Stimulated activated CD8-positive, alpha-beta memory T cell treated with anti-CD3 and anti-CD28 coated beads, Interleukin-4, amount 100 ng/mL, for 4 hours (primary cell): ENCODE measurements at regions not wholly inside any gene's neighbourhood (a gene's known extent, or its start where the extent isn't known, plus 50 kb on each side); places are given as distances from the start of the nearest gene placed in this dataset.

Source experiments
- DNase-seq, 2 donors: peaks; one replicate each; pipeline ENCODE4 v3.0.0-alpha.2; 2020; ENCODE audit warnings: low read depth in 2 of 2, low spot score in 1 of 2

DNA sequence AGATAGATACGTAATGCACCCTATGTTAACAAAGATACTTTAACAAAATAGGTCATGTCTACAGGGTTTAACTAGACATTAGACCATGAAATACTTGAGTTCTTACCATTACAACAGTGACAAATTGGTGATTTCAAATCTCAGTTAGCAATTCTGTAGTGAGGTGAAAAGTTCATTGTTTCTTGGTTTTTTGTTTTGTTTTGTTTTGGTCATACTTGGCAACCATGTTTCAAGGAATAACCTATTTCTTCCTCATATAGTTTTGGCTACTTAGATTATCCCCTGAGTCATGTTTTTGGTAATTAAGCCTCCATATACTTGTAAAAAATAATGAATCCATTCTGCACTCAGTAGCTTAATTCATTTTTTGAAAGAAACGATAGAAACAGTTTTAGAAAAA is 1200.4 kb downstream of the DIAPH3 start:
- no peak for DNase-seq

DNA sequence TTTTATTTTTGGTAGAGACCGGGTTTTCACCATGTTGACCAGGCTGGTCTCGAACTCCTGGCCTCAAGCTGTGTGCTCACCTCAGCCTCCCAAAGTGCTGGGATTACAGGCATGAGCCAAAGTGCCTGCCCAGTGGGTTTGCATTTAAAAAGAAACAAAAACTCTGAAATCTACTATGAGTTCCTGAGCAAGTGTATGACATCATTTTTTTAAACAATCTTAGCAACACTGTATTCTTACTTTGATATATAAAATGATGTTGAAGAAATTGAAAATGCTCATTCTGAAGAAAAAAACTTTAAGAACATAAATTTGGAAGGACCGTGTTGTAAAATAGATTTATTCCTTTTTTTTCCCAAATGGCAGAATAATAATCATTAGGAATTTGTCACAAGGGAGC is 1199.7 kb downstream of the DIAPH3 start:
- no peak for DNase-seq

DNA sequence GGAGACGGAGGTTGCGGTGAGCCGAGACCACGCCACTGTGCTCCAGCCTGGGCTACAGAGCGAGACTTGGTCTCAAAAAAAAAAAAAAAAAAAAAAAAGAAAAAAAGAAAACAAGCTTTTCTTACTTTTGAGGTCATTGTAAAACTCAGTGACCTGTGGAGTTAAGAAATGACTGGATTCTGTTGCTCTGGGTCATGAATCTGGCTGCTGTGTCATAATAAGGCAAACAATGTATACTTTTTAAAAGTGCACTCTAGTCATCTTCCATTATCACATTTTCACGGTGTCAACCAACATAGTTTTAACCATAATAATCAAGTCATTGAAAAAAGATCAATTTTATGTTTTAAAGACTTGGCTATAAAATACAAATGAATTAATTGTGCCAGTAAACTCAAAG is 1186.6 kb downstream of the DIAPH3 start:
- no peak for DNase-seq

DNA sequence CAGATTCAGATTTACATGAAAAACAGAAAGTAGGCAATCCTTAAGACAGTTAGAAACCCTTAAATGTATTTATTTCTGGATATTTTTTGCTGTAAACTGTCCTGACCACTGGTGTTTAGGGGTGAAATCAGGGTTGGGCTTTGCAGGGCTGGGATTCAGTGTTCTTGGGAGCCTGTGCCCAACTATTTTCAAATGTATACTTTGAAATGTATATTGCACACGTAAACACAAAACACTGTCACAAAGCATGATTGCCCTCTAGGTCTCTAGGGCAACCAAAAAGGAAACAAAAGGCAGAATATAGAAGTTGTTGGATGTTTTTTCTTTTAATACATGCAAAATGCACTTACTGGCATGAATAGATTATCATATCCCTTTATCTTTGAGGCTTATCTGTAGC is 1185.4 kb downstream of the DIAPH3 start:
- DNase-seq = no peak

DNA sequence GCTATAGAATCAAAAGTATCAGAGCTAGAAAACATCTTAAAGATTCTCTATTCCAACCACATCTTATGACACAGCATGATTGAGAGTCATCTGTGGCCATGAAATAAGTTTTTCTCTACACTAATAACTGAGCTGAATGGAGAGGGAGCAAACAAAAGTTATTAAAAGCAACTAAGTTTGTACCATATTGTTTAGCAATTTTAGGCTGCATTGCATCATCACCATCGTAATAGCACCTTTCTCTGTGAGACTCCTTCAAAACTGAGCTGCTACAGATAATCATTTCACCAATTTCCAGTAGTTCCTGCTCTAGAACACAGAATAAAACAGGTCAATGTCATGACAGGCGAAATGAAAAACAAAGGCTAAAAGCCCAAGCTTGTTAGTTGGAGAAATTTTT is 1183.9 kb downstream of the DIAPH3 start:
- no peak for DNase-seq

- no peak for DNase-seq
These were observed 1177.9 kb downstream of the DIAPH3 start for GRCh38 chr13:58985845-58986244.

DNA sequence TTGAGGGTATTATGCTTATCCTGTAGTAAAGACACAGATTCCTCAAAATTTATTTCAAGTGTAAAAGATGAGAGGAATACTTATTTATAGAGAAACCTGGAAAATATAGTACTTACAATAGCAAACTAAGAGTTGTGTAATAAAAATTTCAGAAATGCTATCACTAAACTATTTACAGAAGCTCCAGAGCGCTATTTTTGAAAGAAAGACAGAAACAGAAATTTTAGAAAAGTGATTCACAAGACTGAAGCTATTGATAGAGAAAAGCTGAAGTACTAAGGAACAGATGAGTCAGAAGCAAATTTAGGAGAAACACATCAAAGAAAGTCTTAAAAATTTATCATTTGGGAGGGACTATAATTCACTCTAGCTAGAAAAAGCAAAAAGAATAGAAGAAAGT is 1174.2 kb downstream of the DIAPH3 start:
- no peak for DNase-seq

GRCh38 chr13:58991826-58992477 is 1171.8 kb downstream of the DIAPH3 start:
- DNase-seq = no peak

DNA sequence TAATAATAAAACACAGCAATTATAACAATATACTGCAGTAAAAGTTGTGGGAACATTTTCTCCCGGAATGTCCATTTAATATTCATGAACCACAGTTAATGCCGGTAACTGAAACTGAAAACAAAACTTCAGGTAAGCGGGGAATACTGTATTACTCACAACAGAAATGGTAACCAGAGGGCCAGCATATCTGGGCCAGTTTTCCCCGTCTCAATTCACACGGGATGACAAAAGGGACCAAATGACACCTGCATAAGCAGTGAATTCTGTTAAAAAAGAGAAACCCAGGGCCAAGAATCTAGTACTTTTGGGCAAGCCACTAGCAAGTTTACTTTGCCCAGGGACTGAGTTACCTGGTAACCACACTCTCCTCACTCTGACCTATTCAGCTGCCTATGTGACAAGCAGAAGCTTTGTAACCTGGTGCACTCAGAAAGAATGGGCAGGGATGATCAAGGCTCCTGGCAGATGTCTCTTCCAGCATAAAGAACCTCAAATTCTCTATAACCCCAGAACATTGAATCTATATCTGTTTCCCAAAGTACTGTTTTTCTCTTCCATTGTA is 1171.2 kb downstream of the DIAPH3 start:
- DNase-seq = no peak

DNA sequence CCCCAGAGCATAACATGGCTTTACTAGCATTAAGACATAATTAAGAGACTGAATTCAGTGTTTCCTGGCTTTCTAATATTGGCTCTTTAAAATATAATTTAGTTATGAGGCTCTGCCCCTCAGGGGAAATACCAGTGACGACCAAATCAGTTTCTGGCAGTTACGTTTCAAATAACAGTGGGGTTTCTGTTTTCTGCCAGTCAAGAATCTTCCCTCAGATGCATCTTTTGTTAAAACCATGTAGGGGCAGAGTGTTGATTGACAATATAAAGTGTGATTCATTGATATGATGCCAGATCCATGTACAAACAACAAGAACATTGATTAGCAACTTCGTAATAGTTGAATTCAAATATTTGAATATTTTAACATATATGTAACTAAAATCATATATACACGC is 1169.7 kb downstream of the DIAPH3 start:
- DNase-seq = no peak

- DNase-seq = no peak
These were observed 1169.0 kb downstream of the DIAPH3 start for GRCh38 chr13:58994777-58995176.

DNA sequence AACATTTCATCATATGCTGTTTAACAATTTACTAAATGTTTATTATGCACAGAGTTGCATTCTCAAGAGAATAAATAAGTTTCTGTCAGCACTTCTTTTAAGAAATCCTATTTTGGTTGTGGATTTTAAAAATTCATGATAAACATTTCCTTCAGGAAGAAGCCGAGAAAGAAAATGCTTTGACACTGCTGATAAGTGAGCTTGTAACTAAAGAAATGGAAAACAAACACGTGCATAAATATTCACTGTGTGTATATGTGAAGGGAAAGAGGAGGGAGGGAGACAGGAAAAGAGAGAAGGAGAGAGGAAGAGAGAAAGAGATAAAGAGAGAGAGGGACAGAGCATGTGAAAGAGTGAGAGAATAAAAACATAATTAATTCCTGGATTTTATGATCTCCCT is 1165.0 kb downstream of the DIAPH3 start:
- no peak for DNase-seq

GRCh38 chr13:58999851-59000250 is 1163.9 kb downstream of the DIAPH3 start:
- no peak for DNase-seq

- no peak for DNase-seq
These were observed 1163.0 kb downstream of the DIAPH3 start for GRCh38 chr13:59000770-59001169.

DNA sequence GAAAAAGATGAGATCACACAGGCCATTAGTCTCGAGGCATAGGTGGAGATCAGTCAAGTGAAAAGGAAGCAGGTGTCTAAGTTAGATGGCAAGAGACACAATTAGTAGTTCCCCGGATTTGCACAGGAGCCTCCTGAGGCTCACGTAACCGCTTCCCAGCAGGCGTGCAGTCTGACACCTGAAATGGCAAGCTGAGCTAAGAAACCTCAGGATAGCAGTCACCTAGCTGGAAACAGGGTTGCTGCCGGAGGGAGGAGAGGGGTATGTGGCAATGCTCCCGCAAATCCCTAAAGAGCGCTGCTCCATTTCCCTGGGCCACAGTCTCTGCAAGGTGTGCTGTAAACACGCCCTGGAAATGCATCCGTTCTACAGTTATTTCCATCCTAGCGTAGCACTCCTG is 1151.0 kb downstream of the DIAPH3 start:
- no peak for DNase-seq

GRCh38 chr13:59016250-59016649 is 1147.5 kb downstream of the DIAPH3 start:
- DNase-seq = no peak

DNA sequence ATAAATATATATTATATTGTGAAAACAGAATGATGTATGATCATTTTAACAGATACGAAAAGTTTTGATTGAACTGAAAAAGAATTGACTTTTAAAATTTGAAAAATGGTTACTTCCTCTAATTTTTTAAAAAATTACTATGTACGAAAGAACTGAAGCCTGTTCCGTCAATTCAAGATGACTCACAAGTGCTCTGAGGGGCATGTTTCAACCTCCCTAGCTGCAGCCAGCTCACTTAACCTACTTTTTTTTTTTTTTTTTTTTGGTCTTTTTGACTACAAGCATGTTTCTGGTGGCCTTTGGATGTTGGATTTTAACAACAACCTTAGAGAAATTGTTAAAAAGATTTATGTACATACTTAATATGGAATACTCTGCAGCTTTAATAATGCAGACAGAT is 1139.3 kb downstream of the DIAPH3 start:
- no peak for DNase-seq

DNA sequence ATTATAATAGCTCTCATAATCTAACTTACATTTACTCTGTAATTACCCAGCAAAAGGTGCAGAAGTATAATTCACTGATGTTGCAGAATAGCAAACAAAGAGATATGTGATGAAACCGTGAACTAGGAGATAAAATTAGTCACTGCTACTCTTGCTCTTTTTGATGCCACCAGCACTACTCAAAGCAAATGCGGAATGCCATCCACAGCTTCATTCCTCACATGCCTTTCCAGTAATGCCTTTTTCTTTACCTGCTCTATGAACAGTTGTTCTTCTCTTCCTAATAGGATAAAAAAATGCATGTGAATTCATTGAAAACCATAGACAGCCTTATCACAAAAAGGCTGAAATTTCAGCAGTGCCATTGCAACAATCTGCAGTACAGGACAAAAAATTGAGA is 1129.5 kb downstream of the DIAPH3 start:
- DNase-seq = no peak

DNA sequence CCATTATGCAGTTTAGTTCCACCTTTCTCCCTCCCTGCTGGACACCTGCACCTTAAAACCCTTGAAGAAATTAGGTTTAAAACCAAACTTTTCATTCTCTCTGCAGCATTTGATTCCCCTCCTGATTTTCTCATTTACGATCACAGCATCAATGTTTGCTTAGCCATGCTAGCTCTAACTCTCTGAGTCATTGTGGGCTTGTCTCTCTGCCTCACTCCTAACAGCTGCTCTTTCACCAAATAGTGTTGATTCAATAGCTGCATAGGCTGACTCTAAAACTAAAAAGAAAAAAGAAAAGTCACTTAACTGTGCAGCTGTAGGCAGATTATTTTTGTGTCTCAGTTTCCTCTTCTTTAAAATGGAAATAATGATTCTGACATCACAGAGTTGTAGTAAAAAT is 1124.9 kb downstream of the DIAPH3 start:
- no peak for DNase-seq

GRCh38 chr13:59043016-59043415 is 1120.7 kb downstream of the DIAPH3 start:
- DNase-seq = no peak

DNA sequence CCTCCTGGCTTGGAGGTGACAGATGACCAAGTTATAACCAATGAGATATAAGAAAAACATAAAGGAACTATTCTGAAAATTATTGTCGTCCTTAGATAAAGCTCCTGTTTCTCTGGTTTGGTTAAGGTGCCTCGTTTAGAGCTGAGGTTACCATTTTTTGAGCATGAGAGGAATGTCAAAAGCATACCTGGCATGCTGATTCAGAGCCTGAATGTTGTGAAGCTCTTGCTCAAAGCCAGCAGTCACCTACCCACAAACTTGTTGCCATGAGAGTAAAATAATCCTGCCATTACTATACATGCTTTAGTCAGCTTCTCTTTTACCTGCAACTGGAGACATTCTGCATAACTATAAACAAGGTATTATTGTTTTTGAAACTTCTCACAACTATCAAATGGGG is 1116.2 kb downstream of the DIAPH3 start:
- no peak for DNase-seq

- no peak for DNase-seq
These were observed 1102.1 kb downstream of the DIAPH3 start for GRCh38 chr13:59061621-59062020.

GRCh38 chr13:59064042-59064441 is 1099.7 kb downstream of the DIAPH3 start:
- DNase-seq = no peak
